Dedifferentiated amniotic fluid mesenchymal stem cell (primary cell): ENCODE measurements at regions not wholly inside any gene's neighbourhood (a gene's known extent, or its start where the extent isn't known, plus 50 kb on each side); places are given as distances from the start of the nearest gene placed in this dataset.
"Not testable (repeated sequence)": the region's sequence is repeated elsewhere in the genome, so short reads cannot be mapped to it uniquely, and the experiment has no call there.

Source experiments
- DNase-seq: peaks from one replicate; pipeline ENCODE4 v3.0.0-alpha.2; 2016; ENCODE audit errors: extremely low spot score

DNA sequence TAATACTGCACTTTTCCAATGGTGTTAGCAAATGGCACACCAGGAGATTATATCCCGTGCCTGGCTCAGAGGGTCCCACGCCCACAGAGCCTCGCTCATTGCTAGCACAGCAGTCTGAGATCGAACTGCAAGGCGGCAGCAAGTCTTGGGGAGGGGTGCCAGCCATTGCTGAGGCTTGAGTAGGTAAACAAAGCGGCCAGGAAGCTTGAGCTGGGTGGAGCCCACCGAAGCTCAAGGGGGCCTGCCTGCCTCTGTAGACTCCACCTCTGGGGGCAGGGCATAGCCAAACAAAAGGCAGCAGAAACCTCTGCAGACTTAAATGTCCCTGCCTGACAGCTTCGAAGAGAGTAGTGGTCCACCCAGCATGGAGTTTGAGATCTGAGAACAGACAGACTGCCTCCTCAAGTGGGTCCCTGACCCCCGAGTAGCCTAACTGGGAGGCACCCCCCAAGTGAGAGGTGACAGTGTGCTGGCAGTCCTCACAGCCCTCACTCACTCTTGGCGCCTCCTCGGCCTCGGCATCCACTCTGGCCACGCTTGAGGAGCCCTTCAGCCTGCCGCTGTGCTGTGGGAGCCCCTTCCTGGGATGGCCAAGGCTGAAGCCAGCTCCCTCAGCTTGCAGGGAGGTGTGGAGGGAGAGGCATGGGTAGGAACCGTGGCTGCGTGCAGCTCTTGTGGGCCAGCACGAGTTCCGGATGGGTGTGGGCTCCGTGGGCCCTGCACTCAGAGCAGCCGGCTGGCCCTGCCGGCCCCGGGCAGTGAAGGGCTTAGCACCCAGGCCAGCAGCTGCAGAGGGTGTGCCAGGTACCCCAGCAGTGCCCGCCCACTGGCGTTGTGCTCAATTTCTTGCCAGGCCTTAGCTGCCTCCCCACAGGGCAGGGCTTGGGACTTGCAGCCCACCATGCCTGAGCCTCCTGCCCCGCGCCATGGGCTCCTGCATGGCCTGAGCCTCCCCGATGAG is 188.0 kb downstream of the MMUT start:
- not testable (repeated sequence) for DNase-seq

DNA sequence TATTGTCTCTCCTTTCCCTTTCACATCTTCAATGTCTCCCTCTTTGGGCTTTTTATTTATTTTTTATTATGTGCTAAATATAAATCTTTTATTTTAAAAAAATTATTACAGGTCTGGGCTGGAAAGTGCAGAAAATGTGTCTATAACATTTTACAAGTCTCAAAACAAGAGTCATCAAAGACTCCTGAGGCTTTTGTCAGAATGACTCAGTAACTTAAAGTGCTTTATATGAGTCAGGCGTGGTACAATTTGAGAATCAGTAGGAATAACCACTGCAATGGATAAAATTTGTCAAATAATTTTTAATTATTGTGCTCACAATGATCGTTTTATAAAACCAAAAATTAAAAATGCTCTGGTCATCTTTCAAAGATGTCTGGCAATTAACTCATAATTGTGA is 193.9 kb downstream of the MMUT start:
- DNase-seq = no peak

DNA sequence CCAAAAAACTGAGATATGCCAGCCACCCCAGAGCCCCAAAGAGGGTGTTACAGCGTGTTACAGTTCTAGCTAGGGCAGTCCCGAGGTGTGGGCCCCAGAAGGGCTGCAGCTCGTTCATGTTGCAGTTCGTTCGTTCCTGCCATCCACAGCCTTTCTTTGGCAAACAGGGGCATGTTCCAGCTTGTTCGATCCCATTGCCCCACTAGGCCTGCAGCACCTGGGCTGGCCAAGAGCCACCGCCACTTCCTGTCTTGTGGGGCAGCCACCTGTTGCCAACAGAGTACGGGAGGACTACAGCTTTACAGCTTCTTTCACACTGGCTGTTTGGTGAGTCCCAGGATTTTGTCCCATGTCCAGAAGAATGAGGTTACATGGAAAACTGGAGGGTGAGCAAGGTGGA is 198.1 kb downstream of the MMUT start:
- no peak for DNase-seq

DNA sequence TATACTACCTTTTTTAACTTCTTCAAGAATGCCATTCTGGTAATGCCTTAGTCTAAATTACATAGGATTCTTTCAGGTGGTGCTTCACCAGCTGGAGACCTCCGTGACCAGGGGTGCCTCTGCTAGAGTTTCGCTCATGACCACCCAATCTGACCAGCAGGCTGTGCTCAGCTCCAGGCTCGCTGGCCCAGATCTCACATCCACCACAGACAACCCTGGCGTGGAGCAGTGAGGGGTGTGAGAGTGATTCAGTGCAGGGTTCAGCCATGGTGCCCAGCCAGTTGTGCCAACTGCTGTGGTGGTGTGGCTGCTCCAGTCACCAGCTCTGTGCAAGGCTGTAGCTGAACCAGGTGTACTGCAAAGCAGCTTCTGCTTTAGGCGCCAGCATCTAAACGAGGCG is 198.6 kb downstream of the MMUT start:
- DNase-seq = no peak

DNA sequence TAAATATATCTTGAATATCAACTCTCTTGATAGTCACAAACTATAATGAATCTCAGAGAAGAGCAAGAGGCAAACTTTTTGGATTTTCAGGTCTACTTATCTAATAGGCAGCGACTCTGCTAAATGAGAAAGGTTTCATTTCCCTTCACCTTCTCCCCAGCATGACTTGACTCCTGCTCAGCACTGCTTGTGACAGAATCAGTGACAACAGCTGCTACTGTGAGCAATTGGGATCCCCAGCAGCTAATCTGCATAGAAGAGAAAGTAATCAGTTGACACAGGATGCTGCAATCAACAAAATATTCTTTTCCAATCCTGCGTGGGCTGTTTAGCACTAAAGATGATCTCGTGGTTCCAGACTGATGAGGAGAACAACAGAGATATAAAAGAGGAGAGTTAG is 205.5 kb downstream of the MMUT start:
- no peak for DNase-seq

DNA sequence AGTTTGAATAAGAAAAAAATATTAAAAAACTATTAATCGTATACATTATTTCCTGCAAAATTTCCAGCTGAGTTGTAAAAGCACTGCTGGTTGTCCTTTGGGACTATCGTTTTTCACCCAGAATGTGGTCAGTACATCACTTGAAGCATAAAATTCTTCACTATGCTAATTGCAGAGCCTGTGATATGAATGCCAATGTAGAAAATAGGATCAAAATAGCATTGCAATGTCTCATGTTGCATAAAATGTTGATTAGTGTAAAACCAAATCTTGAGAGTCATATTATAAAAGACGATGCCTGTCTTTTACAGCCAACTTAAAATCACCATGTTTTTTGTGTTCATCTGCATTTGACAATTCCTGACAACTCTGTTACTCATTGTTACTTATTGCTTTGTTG is 207.7 kb downstream of the MMUT start:
- no peak for DNase-seq

DNA sequence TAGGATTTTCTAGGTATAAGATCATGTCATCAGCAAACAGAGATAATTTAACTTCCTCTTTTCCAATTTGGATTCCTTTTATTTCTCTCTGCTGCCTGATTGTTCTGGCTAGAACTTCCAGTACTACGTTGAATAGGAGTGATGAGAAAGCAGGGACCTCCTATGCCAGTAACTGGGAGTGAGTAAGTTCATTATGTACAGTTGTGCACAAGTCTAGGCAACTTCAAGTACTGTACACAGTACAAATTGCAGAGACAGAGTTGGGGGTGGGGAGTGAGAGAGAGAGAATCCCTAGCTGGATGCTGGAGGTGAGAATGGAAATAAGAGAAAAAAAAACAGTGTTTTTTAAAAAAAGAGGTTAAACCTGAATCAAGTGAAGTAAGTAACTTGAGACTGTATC is 210.2 kb downstream of the MMUT start:
- DNase-seq = no peak

DNA sequence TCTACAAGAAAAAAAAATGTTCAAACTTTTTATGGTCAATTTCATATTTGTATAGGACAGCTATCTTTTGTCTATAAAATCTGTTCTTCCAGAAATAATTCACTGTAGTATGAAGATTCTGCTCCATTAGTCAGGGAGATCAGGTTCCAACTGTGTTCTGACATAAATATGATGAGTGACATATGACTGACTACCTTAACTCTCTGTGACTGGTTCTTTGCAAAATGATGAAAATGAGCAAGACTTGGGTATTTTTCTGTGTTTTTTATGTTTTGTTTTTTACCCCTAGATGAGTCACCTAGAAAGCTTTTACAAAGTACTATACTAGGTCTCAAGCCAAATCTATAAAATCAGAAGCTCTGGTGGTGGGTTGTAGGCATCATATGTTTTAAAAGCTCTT is 229.6 kb downstream of the MMUT start:
- DNase-seq = no peak

DNA sequence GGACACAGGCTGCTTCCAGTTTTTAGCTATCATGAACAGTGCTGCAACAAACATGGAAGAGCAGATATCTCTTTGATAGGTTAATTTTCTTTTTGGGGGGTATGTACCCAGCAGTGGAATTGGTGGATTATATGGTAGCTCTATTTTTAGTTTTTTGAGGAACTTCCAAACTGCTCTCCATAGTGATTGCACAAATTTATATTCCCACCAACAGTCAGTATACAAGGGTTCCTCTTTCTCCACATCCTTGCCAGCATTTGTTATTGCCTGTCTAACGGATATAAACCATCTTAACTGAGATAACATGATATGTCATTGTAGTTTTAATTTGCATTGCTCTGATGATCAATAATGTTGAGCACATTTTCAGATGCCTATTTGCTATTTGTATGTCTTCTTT is 237.6 kb downstream of the MMUT start:
- DNase-seq = no peak

DNA sequence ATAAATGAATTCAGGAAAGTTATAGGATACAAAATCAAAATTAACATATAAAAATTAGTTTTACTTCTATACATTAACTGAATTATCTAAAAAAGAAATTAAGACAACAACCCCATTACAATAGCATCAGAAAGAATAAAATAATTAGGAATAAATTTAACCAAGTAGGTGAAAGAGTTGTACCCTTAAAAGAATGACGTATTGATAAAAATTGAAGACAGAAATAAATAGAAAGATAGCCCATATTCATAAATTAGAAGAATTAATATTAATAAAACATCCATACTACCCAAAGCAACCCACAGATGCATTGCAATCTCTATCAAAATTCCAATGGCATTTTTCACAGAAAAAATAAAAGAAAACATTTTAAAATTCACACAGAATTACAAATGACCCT is 242.8 kb downstream of the MMUT start:
- no peak for DNase-seq

DNA sequence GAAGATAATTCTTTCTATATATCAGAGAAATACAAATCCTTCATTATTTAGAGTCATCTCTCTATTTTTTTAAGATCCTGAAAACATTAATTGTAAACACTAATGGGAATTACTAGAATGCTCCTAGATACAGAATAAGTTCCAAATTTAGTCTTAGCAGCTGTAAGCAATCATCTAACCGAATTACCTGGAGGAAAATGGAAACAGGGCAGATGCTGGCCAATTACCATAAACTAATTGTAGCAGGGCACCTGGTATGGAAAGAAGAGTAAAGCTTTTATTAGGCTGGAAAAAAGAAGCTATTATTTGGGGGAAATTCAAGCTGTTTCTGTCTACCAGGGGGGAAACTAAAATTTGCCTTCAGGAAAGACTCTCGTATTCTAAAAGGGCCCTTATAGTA is 257.5 kb downstream of the MMUT start:
- DNase-seq = no peak

DNA sequence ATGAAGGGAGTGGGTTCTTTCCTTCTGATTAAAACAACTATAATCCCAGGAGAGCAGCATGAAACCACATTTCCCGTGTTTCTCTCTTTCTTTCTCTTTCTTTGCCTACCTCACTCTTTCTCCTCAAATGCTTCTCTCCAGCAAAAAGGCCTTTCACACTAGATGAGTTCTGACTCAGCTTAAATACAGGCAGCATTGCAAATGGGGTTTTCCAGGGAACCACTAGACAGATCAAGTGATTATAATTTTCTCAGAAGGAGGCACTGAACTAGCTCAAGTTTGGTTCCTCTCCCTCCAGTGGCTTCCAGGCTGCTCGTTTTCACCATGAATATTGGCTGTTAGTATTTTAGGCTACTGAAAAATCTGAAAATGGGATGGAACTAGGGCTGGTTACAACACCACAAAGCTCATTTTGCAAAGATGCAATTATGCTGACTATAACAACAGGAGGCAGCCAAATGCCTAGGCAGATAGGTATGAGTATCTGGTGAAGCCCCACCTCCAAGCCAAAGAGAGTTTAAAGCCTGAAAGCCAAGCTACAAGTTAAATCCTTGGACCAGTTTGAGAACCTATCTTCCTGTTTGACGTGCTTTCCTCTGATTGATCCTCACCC is 260.0 kb downstream of the MMUT start:
- DNase-seq = peak; percentile 44

DNA sequence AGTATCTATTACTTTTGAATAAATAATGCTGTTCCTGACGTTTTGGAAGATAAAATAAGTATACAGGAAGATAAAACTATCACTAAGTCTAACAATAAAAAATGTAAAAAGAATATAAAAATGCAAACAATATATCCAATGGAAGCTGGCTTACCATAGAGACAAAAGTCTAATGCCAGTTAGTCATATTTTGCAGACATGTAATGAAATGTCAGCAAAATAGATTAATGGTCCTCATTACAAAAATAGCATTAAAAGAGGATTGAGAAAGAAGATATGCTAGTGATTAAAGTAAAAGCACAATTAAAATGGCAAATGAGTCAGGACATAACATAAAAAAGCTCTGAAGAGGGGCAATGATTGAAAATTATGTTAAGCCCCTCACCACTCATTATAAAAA is 265.0 kb downstream of the MMUT start:
- DNase-seq = no peak

DNA sequence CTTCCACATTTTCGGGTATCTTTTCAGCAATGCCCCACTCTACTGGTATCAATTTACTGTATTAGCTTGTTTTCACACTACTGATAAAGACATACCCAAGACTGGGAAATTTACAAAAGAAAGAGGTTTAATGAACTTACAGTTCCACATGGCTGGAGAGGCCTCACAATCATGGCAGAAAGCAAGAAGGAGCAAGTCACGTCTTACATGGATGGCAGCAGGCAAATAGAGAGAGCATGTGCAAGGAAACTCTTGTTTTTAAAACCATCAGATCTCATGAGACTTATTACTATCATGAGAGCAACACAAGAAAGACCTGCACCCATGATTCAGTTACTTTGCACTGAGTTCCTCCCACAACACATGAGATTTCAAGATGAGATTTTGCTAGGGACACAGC is 300.7 kb downstream of the MMUT start:
- DNase-seq = not testable (repeated sequence)

DNA sequence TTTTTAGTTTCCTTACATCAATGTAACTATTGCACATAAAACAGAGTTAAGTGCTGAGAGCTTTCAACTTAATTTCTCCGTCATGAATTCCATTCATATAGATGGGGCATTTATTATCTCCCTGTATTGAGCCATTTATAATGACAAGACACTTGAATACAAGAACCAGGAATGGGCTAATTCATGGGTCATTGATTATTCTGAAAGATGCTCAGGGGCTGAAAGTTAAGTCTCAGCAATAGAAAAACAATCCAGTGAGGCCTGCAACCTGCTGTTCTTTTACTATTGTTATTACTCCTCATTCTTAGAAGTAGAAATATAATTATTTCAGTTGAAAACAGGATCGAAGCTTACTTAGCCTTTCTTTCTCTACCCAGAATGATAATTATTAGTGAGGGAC is 307.7 kb downstream of the MMUT start:
- no peak for DNase-seq

DNA sequence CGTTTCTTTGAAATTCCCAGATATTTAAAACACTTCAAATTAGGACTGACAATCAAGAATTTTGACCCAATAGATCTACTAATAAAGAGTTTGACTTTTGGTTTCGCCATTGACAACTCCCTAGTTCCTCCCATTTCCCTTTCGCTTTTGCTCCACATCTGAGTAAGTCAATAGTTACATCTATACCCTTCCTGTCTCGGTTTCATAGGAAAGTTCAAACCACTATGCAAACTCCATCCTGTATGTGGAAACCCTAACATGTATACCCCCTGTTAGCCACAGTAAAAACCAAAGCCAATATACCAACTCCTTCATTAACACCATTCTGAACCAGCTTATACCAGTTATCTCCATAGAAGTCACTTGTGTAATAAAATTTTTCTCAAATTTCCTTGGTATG is 311.1 kb downstream of the MMUT start:
- no peak for DNase-seq

DNA sequence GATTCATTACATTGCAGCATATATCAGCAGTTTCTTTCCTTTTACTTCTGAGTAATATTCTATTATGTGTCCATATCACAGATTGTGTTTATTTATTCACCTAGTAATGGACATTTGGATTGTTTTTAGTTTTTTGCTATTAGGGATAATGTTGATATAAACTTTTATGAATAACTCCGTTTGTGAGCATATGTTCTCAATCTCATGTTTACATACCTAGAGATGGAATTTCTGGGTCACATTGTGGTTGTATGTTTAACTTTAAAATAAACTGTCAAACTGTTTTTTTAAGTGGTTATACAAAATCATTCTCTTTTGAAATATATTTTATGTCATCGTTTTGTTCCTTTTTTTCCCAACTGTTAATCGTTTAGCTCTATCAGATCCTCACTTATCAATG is 311.6 kb downstream of the MMUT start:
- DNase-seq = peak; percentile 51

DNA sequence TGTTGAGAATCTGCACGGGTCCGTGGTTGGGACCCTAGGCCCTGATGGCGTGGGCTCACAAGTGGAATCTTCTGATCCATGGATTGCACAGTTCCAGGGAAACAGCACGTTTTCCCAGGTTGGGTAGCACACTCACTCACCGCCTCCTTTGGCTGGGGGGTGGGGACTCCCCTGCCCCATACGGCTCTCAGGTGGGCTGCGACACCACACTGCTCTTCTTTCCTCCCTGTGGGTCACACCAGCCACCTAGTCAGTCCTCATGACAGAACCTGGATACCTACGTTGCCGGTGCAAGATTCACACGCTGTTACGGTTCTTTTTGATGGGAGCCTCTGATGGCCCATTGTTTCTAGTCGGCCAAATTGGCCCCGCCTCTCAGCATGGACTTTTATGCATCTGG is 312.0 kb downstream of the MMUT start:
- DNase-seq = no peak

DNA sequence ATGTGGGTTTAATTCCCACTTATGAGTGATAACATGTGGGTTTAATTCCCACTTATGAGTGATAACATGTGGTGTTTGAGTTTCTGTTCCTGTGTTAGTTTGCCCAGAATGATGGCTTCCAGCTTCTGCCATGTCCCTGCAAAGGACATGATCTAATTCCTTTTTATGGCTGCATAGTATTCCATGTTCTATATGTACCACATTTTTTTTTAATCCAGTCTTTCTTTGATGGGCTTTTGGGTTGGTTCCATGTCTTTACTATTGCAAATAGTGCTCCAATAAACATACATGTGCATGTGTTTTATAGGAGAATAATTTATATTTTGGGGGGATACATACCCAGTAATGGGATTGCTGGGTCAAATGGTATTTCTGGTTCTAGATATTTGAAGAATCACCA is 317.8 kb downstream of the MMUT start:
- DNase-seq = no peak

DNA sequence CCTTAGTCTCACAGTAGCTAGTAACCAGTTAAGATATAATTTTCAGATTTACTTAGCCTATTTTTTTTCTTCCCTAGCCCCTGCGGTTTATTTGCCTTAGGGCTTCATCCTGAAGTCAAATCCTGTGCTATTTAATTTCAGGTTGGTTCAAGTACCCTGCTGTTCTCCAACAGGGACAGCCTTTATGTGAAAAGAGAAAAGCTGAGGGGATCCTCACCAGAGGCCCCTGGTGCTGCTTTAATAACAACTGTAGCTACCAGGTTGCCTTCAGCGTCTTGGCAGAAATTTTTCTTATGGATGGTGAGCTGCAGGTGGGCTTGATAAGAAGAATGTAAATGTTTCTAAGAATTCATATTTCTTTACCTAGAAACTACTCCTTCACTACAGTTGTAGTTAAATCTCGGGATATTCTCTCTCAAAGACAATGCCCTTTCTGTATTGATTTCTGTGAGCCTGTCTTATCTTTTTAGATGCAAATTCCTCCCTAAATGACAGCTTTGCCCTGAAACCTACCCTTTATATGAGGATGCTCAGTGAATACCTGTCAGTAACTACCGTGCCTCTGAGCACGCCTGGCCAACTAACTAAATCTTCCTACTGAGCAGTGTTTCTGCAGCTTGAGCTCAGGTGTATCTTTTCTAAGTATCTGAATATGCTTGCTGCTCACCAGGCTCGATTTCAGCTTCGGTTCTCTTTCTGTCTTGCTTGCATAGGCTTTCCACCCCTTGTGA is 320.5 kb downstream of the MMUT start:
- DNase-seq = no peak

DNA sequence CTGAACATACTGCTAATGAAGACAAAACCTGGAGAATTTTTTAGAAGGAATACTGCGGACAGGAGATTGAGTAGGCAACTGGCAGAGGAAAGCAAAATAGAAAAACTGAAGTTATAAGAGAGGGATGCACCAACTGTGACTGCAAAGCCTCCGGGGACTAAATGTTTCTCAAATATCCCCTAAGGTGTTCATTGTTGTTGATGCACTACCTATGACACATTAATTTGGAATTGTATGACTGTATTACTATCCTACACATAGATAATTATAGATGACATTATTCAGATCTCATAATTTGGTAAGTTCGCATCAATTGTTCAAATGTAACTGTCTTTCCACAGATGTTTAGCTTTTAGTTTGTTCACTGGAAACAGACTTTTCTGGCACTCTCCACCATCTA is 341.1 kb downstream of the MMUT start:
- DNase-seq = no peak

DNA sequence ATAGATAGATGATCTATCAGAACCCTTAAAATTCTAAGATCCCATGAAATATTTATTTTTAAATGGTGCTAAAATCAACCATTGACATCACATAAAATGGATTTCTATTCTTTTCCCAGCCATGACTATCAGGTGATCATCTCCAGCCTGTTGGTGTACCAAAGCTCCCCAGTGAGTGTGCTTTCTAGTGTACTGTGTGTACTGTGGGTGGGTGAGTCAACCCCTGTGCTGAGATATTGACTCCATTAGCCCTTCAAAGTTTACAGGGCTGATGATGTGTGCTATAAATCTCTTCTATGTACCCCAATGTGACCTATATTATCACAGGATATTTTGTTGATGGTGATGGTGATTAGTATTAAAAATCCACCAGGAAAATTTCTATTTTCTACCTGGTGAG is 344.6 kb downstream of the MMUT start:
- no peak for DNase-seq

DNA sequence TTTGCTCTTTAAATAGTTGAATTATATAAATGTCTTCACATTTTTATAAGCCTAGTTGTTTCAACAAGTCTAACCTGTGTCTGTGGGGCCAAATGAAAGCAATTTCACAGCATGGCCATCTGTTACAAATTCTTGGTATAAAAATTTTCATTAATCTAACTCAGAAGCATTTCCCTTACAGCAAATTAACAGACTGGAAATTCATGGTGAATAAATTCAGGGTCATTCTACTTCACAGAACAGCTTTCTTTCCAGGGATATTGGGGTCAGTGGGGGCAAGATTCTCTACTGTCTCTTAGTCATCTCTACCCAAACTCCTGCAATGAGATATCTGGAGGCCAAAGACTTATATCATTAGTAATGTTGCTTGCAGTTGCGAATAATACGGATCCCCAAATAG is 352.1 kb downstream of the MMUT start:
- no peak for DNase-seq
